Adipocyte (in vitro differentiated cells): ENCODE measurements at regions not wholly inside any gene's neighbourhood (a gene's known extent, or its start where the extent isn't known, plus 50 kb on each side); places are given as distances from the start of the nearest gene placed in this dataset.

Experiments used
- DNase-seq: peaks from one replicate; pipeline ENCODE4 v3.0.0-alpha.2; 2015; ENCODE audit warnings: low read depth
- H3K27me3 ChIP-seq: replicated peaks from 2 replicates; pipeline ENCODE4 v1.7.0; 2013; ENCODE audit warnings: mild to moderate bottlenecking, low read length, moderate library complexity; ENCODE audit not compliant: control insufficient read depth, insufficient read depth
- H3K36me3 ChIP-seq: 2 replicates; pipeline ENCODE4 v1.7.0; 2013; ENCODE audit warnings: low read length, mild to moderate bottlenecking, moderate library complexity; ENCODE audit not compliant: control insufficient read depth, insufficient read depth, severe bottlenecking
- H3K4me1 ChIP-seq: 2 replicates; pipeline ENCODE4 v1.7.0; 2013; ENCODE audit warnings: mild to moderate bottlenecking, low read length, moderate library complexity; ENCODE audit not compliant: control insufficient read depth, insufficient read depth
- H3K4me3 ChIP-seq: 2 replicates; pipeline ENCODE4 v1.7.0; 2013; ENCODE audit warnings: mild to moderate bottlenecking, low read length, moderate library complexity
- H3K9ac ChIP-seq: 2 replicates; pipeline ENCODE4 v1.7.0; 2013; ENCODE audit warnings: mild to moderate bottlenecking, low read length, moderate library complexity
- H3K9me3 ChIP-seq: 2 replicates; pipeline ENCODE4 v1.7.0; 2013; ENCODE audit warnings: mild to moderate bottlenecking, low read length, moderate library complexity; ENCODE audit not compliant: control insufficient read depth

GRCh38 chr3:177439694-177440269, 242.5 kb upstream of the TBL1XR1 start:
- Histone ChIP-seq H3K9ac (no peak overlapping the region), H3K4me3 (peak overlapping the region; percentile 4), H3K36me3 (no peaks in the 10 kb centered on the region), H3K4me1 (peaks cover 52% of the 10 kb centered on the region), H3K27me3 (no peaks in the 10 kb centered on the region), H3K9me3 (no peaks in the 10 kb centered on the region)
- no peak for DNase-seq

GRCh38 chr3:177440456-177441104, 243.3 kb upstream of the TBL1XR1 start:
- Histone ChIP-seq H3K4me1 (peaks cover 52% of the 10 kb centered on the region), H3K27me3 (no peaks in the 10 kb centered on the region), H3K9ac (no peak overlapping the region), H3K9me3 (no peaks in the 10 kb centered on the region), H3K4me3 (peak overlapping the region; percentile 4), H3K36me3 (no peaks in the 10 kb centered on the region)
- DNase-seq = no peak

GRCh38 chr3:177441276-177441812, 244.1 kb upstream of the TBL1XR1 start:
- Histone ChIP-seq H3K36me3 (no peaks in the 10 kb centered on the region), H3K9ac (no peak overlapping the region), H3K4me1 (peaks cover 52% of the 10 kb centered on the region), H3K27me3 (no peaks in the 10 kb centered on the region), H3K9me3 (no peaks in the 10 kb centered on the region), H3K4me3 (no peak overlapping the region)
- DNase-seq = peak; percentile 42

GRCh38 chr3:177441813-177442646, 244.7 kb upstream of the TBL1XR1 start:
- peaks cover 52% of the 10 kb centered on the region for H3K4me1 ChIP-seq
- peak overlapping the region; percentile 22 for H3K4me3 ChIP-seq
- DNase-seq = no peak

GRCh38 chr3:177443469-177443868, 246.2 kb upstream of the TBL1XR1 start:
- Histone ChIP-seq H3K9me3 (no peaks in the 10 kb centered on the region), H3K4me3 (no peak overlapping the region), H3K36me3 (no peaks in the 10 kb centered on the region), H3K9ac (peak overlapping the region; percentile 5), H3K4me1 (peaks cover 42% of the 10 kb centered on the region), H3K27me3 (no peaks in the 10 kb centered on the region)
- peak; percentile 74 for DNase-seq

More at GRCh38 chr3:177441813-177442646, 244.7 kb upstream of the TBL1XR1 start:
- no peaks in the 10 kb centered on the region for H3K9me3 ChIP-seq
- H3K9ac ChIP-seq = no peak overlapping the region
- no peaks in the 10 kb centered on the region for H3K27me3 ChIP-seq
- no peaks in the 10 kb centered on the region for H3K36me3 ChIP-seq

GRCh38 chr3:177444696-177445095, 247.4 kb upstream of the TBL1XR1 start:
- peaks cover 37% of the 10 kb centered on the region for H3K4me1 ChIP-seq
- no peak overlapping the region for H3K9ac ChIP-seq
- no peaks in the 10 kb centered on the region for H3K36me3 ChIP-seq
- H3K9me3 ChIP-seq = no peaks in the 10 kb centered on the region
- no peaks in the 10 kb centered on the region for H3K27me3 ChIP-seq
- DNase-seq = no peak
- no peak overlapping the region for H3K4me3 ChIP-seq

- DNase-seq = no peak
- H3K4me3 ChIP-seq = no peak overlapping the region
- peaks cover 29% of the 10 kb centered on the region for H3K4me1 ChIP-seq
- no peak overlapping the region for H3K9ac ChIP-seq
- H3K36me3 ChIP-seq = no peaks in the 10 kb centered on the region
- no peaks in the 10 kb centered on the region for H3K9me3 ChIP-seq
- H3K27me3 ChIP-seq = no peaks in the 10 kb centered on the region
These were observed 248.3 kb upstream of the TBL1XR1 start for GRCh38 chr3:177445549-177445948.

- H3K27me3 ChIP-seq = no peaks in the 10 kb centered on the region
- H3K9me3 ChIP-seq = no peaks in the 10 kb centered on the region
- H3K4me3 ChIP-seq = no peak overlapping the region
- H3K9ac ChIP-seq = no peak overlapping the region
- no peaks in the 10 kb centered on the region for H3K36me3 ChIP-seq
- DNase-seq = no peak
- H3K4me1 ChIP-seq = peaks cover 22% of the 10 kb centered on the region
These were observed 248.9 kb upstream of the TBL1XR1 start for GRCh38 chr3:177446165-177446601.

- no peak for DNase-seq
- H3K9ac ChIP-seq = no peak overlapping the region
- H3K4me1 ChIP-seq = peaks cover 21% of the 10 kb centered on the region
- no peaks in the 10 kb centered on the region for H3K36me3 ChIP-seq
- no peaks in the 10 kb centered on the region for H3K27me3 ChIP-seq
- no peak overlapping the region for H3K4me3 ChIP-seq
- no peaks in the 10 kb centered on the region for H3K9me3 ChIP-seq
These were observed 250.7 kb upstream of the TBL1XR1 start for GRCh38 chr3:177447938-177448337.

- no peak for DNase-seq
- Histone ChIP-seq H3K36me3 (no peaks in the 10 kb centered on the region), H3K27me3 (no peaks in the 10 kb centered on the region), H3K4me1 (peaks cover 19% of the 10 kb centered on the region), H3K9me3 (no peaks in the 10 kb centered on the region), H3K9ac (no peak overlapping the region), H3K4me3 (no peak overlapping the region)
These were observed 251.7 kb upstream of the TBL1XR1 start for GRCh38 chr3:177448987-177449359.

- H3K36me3 ChIP-seq = no peaks in the 10 kb centered on the region
- DNase-seq = no peak
- no peak overlapping the region for H3K4me3 ChIP-seq
- no peaks in the 10 kb centered on the region for H3K27me3 ChIP-seq
- no peak overlapping the region for H3K9ac ChIP-seq
- H3K4me1 ChIP-seq = peaks cover 19% of the 10 kb centered on the region
- H3K9me3 ChIP-seq = no peaks in the 10 kb centered on the region
These were observed 252.2 kb upstream of the TBL1XR1 start for GRCh38 chr3:177449360-177450006.
